ENCODE measurements at regions not wholly inside any gene's neighbourhood (a gene's known extent, or its start where the extent isn't known, plus 50 kb on each side); places are given as distances from the start of the nearest gene placed in this dataset.

- TF ChIP-seq POLR2A (IDR thresholded peaks at IDR 0.05) (no peak), EP300 (IDR thresholded peaks at IDR 0.05) (no peak), POLR2AphosphoS5 (IDR thresholded peaks at IDR 0.05) (no peak)
- TF ChIP-seq, protein P1, sequence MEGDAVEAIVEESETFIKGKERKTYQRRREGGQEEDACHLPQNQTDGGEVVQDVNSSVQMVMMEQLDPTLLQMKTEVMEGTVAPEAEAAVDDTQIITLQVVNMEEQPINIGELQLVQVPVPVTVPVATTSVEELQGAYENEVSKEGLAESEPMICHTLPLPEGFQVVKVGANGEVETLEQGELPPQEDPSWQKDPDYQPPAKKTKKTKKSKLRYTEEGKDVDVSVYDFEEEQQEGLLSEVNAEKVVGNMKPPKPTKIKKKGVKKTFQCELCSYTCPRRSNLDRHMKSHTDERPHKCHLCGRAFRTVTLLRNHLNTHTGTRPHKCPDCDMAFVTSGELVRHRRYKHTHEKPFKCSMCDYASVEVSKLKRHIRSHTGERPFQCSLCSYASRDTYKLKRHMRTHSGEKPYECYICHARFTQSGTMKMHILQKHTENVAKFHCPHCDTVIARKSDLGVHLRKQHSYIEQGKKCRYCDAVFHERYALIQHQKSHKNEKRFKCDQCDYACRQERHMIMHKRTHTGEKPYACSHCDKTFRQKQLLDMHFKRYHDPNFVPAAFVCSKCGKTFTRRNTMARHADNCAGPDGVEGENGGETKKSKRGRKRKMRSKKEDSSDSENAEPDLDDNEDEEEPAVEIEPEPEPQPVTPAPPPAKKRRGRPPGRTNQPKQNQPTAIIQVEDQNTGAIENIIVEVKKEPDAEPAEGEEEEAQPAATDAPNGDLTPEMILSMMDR (IDR thresholded peaks at IDR 0.05): no peak
- H3K27ac ChIP-seq: peak overlapping the region in 2 of 5 donors; percentile 31 to 44
- no peaks in the 10 kb centered on the region for H3K27me3 ChIP-seq
- intact Hi-C loops (cut with DNase I; ENCODE audit: low total_unique reads): no loop called here
- H3K36me3 ChIP-seq: no peaks in the 10 kb centered on the region
- peak in 1 of 2 donors; percentile 41 for DNase-seq
- H3K9me3 ChIP-seq: no peaks in the 10 kb centered on the region
- peaks cover 0 to 11% (median 4%) of the 10 kb centered on the region in 4 donors for H3K4me1 ChIP-seq
- WGBS, 5 donors: 34 to 45% (median 39%) methylated on average over 7 of the region's 7 CpGs
- H3K4me3 ChIP-seq: peak overlapping the region; percentile 0 to 16 (median 10)
Observed at GRCh38 chr1:114219172-114219868, 65.7 kb upstream of the SYT6 start.

DNA sequence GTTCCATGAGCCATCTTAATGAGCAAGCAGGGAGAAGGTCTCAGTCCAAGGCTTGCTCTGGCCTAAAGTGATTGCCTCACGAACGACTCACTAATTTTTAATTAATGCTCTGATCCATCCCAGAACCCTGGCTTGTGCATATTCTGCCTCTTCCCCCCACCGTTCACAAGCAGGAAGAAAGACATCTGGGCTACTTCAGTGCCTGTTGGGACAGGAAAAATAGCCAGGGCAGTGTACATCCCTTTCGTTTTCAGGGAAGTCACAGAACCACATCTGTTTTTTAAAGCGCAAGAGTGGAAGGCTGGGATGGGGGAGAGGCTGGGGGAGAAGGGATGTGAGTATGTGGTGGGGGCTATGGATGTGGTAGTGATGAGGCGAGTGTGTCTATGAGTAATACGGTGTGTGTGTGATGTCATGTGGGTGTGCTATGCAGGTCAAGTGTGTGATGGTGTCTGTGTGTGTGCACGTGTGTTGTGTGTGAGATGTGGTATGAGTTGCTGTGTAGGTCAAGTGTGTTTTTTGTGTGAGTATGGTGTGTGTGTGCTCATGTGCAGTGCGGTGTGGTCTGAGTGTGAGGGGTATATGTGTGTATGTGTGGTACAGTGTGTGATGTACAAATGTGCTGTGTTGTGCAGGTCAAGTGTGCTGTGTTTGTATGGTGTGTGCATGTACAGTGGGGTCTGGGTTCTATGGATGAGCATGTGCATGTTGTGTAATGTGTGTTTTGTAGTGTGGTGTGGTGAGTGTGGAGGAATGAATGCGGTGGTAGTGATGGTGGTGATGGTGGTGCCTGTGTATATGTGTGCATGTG lies 64.9 kb upstream of the SYT6 start:
- WGBS, 5 donors: 67 to 79% (median 75%) methylated on average over 10 of the region's 10 CpGs
- peak in 1 of 2 donors; percentile 73 for DNase-seq
- no peaks in the 10 kb centered on the region for H3K36me3 ChIP-seq
- H3K4me1 ChIP-seq: peaks cover 0 to 6% (median 0%) of the 10 kb centered on the region in 4 donors
- TF ChIP-seq EP300 (IDR thresholded peaks at IDR 0.05) (no peak), POLR2A (IDR thresholded peaks at IDR 0.05) (no peak), POLR2AphosphoS5 (IDR thresholded peaks at IDR 0.05) (no peak)
- TF ChIP-seq, protein P1 (IDR thresholded peaks at IDR 0.05): no peak
- H3K27me3 ChIP-seq: no peaks in the 10 kb centered on the region
- peak overlapping the region in 1 of 4 donors; percentile 13 for H3K4me3 ChIP-seq
- H3K9me3 ChIP-seq: no peaks in the 10 kb centered on the region
- peak overlapping the region in 2 of 5 donors; percentile 31 to 44 for H3K27ac ChIP-seq
- intact Hi-C loops (cut with DNase I; ENCODE audit: low total_unique reads): no loop called here

GRCh38 chr1:114216431-114217173 lies 62.9 kb upstream of the SYT6 start:
- Histone ChIP-seq H3K9me3 (no peaks in the 10 kb centered on the region), H3K4me3 (no peak overlapping the region), H3K36me3 (no peaks in the 10 kb centered on the region), H3K27me3 (peaks cover 0 to 3% (median 0%) of the 10 kb centered on the region in 3 donors), H3K27ac (no peak overlapping the region), H3K4me1 (peaks cover 0 to 6% (median 0%) of the 10 kb centered on the region in 4 donors)
- TF ChIP-seq, protein P1 (IDR thresholded peaks at IDR 0.05): no peak
- TF ChIP-seq POLR2A (IDR thresholded peaks at IDR 0.05): no peak
- no peak for TF ChIP-seq EP300 (IDR thresholded peaks at IDR 0.05)
- TF ChIP-seq POLR2AphosphoS5 (IDR thresholded peaks at IDR 0.05): no peak
- WGBS, 5 donors: 50 to 65% (median 59%) methylated on average over 11 of the region's 11 CpGs
- DNase-seq: no peak
- intact Hi-C loops (cut with DNase I; ENCODE audit: low total_unique reads): no loop called here

GRCh38 chr1:114215436-114215835 lies 61.8 kb upstream of the SYT6 start:
- Histone ChIP-seq H3K27ac (no peak overlapping the region), H3K4me1 (peaks cover 0 to 6% (median 0%) of the 10 kb centered on the region in 4 donors), H3K9me3 (no peaks in the 10 kb centered on the region), H3K4me3 (no peak overlapping the region), H3K27me3 (peaks cover 0 to 3% (median 0%) of the 10 kb centered on the region in 3 donors), H3K36me3 (no peaks in the 10 kb centered on the region)
- TF ChIP-seq POLR2AphosphoS5 (IDR thresholded peaks at IDR 0.05) (no peak), POLR2A (IDR thresholded peaks at IDR 0.05) (no peak)
- TF ChIP-seq, protein P1 (IDR thresholded peaks at IDR 0.05): no peak
- intact Hi-C loops (cut with DNase I; ENCODE audit: low total_unique reads): no loop called here
- 54 to 83% (median 78%) methylated on average over 4 of the region's 4 CpGs for WGBS, 5 donors
- DNase-seq: peak in 1 of 2 donors; percentile 18

Data from stomach (tissue), 8 donors.